Muscle layer of duodenum (tissue), 2 donors: ENCODE measurements at regions not wholly inside any gene's neighbourhood (a gene's known extent, or its start where the extent isn't known, plus 50 kb on each side); places are given as distances from the start of the nearest gene placed in this dataset.
"Not testable (repeated sequence)": the region's sequence is repeated elsewhere in the genome, so short reads cannot be mapped to it uniquely, and the experiment has no call there.

Source experiments
- H3K27ac ChIP-seq: one replicate; pipeline ENCODE4 v1.7.0; 2013; ENCODE audit warnings: mild to moderate bottlenecking, low read length
- H3K27me3 ChIP-seq: one replicate; pipeline ENCODE4 v1.7.0; 2013; ENCODE audit warnings: low read depth, mild to moderate bottlenecking, control low read depth, low read length
- H3K36me3 ChIP-seq, 2 donors: one replicate each; pipeline ENCODE4 v1.7.0; 2013; ENCODE audit warnings: low read length in 2 of 2, control low read depth in 1 of 2, mild to moderate bottlenecking in 1 of 2; ENCODE audit not compliant: insufficient read depth in 2 of 2, control insufficient read depth in 1 of 2
- H3K4me1 ChIP-seq, 2 donors: one replicate each; pipeline ENCODE4 v1.7.0; 2013; ENCODE audit warnings: low read length in 2 of 2, mild to moderate bottlenecking in 2 of 2, control low read depth in 1 of 2, moderate library complexity in 1 of 2; ENCODE audit not compliant: insufficient read depth in 2 of 2, control insufficient read depth in 1 of 2
- H3K4me3 ChIP-seq, 2 donors: one replicate each; pipeline ENCODE4 v1.7.0; 2013; ENCODE audit warnings: low read length in 2 of 2, low read depth in 1 of 2, mild to moderate bottlenecking in 1 of 2
- H3K9me3 ChIP-seq, 2 donors: one replicate each; pipeline ENCODE4 v1.7.0; 2013; ENCODE audit warnings: low read length in 2 of 2, control low read depth in 1 of 2, mild to moderate bottlenecking in 1 of 2; ENCODE audit not compliant: control insufficient read depth in 1 of 2
- donor health status: healthy.

DNA sequence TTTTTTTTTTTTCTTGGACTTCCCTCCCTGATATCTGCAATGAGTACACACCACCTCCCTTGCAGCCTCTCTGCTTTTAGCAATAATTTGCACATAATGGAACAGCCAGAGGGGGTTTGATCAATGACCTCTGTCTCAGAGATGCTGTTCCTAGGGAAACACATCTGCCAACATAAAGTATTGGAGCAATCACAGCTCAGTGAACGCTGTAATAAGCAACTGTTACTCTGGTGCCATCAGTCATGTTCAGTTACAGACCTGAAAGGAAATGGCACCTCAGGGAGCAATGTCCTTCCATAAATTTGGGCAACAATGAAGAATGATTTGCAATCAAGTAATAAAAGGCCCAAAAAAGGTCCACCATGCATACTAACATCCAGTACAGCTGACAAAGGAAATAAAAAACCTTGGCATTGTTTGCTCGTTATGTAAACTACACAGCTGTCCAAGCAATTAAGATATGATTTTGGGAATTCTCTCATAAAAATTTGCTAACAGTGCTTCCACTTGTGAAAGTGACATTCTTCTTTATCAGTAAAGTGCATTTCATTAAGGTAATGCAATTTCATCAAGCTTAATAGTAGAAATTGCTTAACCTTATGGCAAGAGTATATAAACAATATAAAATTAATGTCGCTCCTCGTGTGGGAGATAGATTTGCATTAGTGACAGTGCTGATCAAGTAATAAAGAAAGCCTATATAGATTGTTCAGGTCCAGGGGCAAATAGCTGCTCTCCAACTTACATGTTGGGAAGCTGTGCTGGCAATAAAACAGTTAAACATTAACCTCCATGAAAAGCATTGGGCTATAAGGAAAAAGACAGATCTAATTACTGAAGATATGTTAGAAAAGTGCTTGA, 167.8 kb downstream of the RASEF start:
- H3K4me3 ChIP-seq: no peak overlapping the region
- H3K36me3 ChIP-seq: no peaks in the 10 kb centered on the region
- no peaks in the 10 kb centered on the region for H3K27me3 ChIP-seq
- H3K4me1 ChIP-seq: no peaks in the 10 kb centered on the region
- H3K27ac ChIP-seq: no peak overlapping the region
- H3K9me3 ChIP-seq: no peaks in the 10 kb centered on the region

DNA sequence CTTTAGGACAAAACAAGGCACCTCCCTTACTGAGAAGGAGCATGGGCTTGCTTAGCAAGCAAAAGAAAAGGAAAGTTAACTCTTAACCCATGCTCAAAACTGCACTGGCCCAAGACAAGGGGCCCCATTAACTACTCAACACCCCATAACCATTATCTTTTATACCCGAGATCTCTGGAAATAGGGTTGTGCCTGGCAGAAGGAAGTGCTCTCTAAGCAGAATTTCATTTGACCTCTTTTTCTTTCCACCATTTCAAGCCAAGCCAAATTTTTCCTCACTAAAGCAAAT, 167.2 kb downstream of the RASEF start:
- Histone ChIP-seq H3K4me1 (no peaks in the 10 kb centered on the region), H3K27ac (no peak overlapping the region), H3K9me3 (no peaks in the 10 kb centered on the region), H3K36me3 (no peaks in the 10 kb centered on the region), H3K27me3 (no peaks in the 10 kb centered on the region), H3K4me3 (no peak overlapping the region)

DNA sequence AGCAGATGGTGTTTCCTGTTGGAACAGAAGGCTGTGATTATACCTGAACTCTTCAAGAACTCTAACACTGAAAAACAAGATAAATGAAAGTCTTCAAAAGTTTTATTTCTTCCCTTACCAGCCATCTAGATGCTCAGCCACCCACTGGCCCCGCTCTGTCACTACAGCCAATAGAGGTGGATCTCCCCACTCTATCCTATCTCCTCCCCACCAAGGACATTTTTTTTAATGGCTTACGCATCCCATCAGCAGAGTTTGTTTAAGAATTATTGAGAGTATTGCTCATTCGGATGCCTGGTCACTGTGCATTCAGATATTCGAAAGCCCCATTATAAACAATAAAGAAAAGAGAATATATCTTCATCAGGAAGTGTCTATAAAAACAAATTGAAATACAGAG, 159.4 kb downstream of the RASEF start:
- H3K4me3 ChIP-seq: no peak overlapping the region
- no peaks in the 10 kb centered on the region for H3K9me3 ChIP-seq
- H3K4me1 ChIP-seq: no peaks in the 10 kb centered on the region
- H3K27ac ChIP-seq: no peak overlapping the region
- H3K27me3 ChIP-seq: no peaks in the 10 kb centered on the region
- no peaks in the 10 kb centered on the region for H3K36me3 ChIP-seq

DNA sequence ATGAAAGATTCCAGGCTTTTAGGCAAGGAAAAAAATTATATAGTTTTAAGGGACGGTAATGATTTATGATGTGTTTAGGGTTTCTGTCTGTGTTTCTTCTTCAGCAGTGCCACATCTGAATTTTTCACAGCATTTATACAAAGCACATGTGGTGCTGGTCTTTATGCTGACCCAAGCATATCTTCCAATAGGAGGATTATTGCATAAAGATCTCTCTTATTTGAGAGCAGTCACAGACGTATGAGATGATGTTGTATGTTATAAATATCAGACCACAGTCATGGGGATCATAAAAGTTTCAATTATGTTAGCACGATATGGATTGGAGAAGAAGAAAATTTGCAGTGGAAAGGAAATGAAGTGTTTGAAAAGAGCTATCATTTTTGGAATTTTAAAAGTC, 150.9 kb downstream of the RASEF start:
- Histone ChIP-seq H3K9me3 (peaks cover 0 to 6% of the 10 kb centered on the region in 2 donors), H3K36me3 (no peaks in the 10 kb centered on the region), H3K27ac (no peak overlapping the region), H3K4me1 (no peaks in the 10 kb centered on the region), H3K4me3 (no peak overlapping the region), H3K27me3 (no peaks in the 10 kb centered on the region)

DNA sequence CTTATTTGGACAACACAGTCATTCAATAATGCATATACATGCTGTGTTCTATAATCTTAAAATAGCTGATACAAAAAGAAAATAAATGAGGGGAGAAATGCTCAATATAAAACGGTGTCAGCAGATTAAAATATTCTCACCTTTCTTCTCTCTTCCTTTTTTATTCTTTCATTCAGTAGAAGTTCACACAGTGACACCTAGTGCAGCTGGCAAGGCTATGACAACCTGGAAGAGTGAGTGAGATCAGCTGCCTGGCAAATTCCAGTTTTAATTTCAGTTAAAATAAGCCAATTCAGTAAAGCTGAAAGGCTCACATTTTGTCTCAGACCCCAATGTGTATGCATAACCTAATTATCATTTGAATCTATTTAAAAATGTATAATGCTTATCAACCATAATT, 150.3 kb downstream of the RASEF start:
- Histone ChIP-seq H3K36me3 (no peaks in the 10 kb centered on the region), H3K27ac (no peak overlapping the region), H3K4me3 (no peak overlapping the region)

DNA sequence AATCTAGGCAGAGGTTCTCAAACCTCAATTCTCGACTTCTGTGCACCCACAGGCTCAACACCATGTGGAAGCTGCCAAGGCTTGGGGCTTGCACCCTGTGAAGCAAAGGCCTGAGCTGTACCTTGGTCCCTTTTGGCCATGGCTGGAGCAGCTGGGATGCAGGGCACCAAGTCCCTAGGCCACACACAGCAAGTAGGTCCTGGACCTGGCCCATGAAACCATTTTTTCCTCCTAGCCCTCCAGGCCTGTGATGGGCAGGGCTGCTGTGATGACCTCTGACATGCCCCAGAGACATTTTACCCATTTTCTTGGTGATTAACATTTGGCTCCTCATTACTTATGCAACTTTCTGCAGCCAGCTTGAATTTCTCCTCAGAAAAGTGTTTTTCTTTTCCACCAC, 146.7 kb downstream of the RASEF start:
- not testable (repeated sequence) for H3K4me3 ChIP-seq, H3K27me3 ChIP-seq, H3K27ac ChIP-seq, H3K36me3 ChIP-seq, H3K9me3 ChIP-seq, H3K4me1 ChIP-seq

More for the DNA sequence above, 150.3 kb downstream of the RASEF start:
- peaks cover 0 to 6% of the 10 kb centered on the region in 2 donors for H3K9me3 ChIP-seq
- no peaks in the 10 kb centered on the region for H3K27me3 ChIP-seq
- H3K4me1 ChIP-seq: no peaks in the 10 kb centered on the region

DNA sequence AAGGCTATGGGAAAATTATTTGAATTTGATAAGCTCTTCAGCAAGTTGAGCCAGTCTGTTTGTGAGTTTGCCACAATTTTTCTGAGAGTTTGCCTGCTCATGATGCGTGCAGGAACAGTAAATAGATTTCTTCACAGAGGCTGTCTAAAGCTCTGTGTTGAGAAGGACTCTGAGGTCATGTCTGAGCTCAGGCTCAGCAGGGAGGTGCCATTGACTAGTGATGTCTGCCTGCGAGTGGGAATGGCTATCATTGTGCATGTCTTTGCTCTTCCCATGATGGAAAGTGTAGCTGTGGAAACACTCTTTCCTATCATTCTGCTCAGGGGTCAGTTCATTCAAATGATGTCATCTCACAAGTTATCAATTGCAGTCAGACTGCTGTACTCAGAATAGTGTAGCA, 142.8 kb downstream of the RASEF start:
- Histone ChIP-seq H3K9me3 (peaks cover 0 to 6% of the 10 kb centered on the region in 2 donors), H3K27me3 (no peaks in the 10 kb centered on the region), H3K4me1 (no peaks in the 10 kb centered on the region), H3K4me3 (no peak overlapping the region), H3K27ac (no peak overlapping the region), H3K36me3 (no peaks in the 10 kb centered on the region)

DNA sequence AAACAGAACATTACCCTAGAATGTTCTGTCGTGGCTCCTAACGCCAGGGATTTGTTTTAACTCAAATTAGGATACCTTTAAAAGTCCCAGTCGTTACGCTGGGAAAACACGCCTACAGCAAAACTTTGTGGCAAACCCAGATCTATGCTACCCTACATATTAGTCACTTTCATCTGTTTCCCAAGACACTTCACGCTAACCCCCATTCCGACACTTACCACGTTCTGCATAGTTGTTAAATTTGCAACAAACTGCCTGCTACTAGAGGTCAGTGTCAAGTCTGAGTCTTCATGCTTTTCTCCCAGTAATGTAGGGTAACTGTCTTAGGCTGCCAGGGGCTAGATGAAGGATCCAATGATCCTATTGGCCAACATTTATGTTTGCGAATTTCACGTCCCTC, 140.3 kb downstream of the RASEF start:
- Histone ChIP-seq H3K4me1 (no peaks in the 10 kb centered on the region), H3K27me3 (no peaks in the 10 kb centered on the region), H3K27ac (no peak overlapping the region), H3K36me3 (no peaks in the 10 kb centered on the region), H3K9me3 (no peaks in the 10 kb centered on the region), H3K4me3 (no peak overlapping the region)

DNA sequence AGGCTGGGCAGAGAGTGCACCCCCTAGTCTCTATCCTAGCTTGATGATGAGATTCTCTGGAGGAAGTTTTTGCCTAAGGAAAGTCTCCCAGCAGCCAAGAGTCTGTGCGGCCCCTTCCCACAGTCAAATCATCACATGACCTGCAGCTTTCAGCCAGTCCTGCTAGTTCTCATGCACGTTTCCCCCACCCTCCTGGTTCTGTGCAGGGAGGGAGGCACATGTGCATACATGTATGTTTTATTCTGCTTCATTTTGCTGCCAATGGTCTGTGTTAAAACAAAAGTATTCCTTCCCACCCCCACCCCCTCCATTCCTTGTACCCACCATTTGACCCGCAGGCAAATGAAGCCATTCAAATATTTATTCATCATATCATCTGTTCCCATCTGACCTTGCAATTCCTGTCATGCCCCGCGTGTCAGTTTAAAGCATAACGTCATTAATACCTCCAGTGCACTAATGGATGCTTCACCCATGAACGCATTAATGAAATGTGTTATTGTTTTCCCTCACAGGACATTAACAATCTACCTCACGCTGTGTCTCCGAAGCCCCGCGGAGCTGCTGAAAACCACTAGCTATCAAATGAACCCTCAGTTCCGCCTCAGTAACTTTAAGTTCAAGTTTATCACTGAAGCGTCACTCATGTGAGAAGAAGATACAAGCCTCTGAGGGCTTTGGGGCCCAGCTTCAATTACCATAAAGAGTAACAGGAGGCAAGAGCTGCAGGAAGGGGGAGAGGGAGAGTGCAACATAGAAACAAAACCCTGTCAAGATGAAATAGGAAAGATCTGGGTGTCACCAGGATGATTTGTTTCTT, 139.6 kb downstream of the RASEF start:
- no peak overlapping the region for H3K27ac ChIP-seq

DNA sequence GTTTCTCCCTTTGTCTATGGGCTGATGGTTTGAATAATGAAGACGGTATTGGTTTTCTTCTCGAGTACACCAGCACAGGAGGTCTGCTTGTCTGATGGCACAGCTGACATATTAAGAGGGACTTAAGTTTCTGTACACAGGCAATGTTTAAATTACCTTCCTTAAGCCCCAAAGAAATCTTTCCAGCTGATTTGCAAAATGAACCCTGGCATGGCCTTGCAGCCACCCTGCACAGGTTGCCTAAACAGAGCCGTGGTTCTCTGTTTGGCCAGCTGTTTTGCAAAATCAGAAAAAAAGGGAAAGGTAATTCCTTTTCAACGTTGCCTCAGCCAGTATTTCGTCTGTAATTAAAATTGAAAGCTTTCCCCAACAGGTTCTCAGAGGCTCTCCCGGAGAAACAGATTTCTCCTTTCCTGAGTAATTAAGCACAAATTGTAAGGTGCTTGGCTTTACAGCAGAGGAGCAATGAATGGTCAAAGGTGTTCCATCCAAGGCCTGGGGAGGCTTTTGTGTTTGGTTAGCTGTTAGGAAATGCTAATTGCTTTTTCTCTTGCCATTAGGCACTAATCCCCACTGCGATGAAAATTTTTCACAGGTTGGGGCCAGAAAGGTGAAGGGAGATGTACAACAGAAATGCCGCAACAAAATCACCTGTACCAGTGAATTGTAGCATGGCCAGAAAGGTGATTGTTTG, 138.9 kb downstream of the RASEF start:
- Histone ChIP-seq H3K27me3 (no peaks in the 10 kb centered on the region), H3K36me3 (no peaks in the 10 kb centered on the region), H3K4me3 (no peak overlapping the region), H3K4me1 (no peaks in the 10 kb centered on the region), H3K27ac (no peak overlapping the region), H3K9me3 (no peaks in the 10 kb centered on the region)

More for the DNA sequence above, 139.6 kb downstream of the RASEF start:
- H3K36me3 ChIP-seq: no peaks in the 10 kb centered on the region
- H3K9me3 ChIP-seq: no peaks in the 10 kb centered on the region
- H3K27me3 ChIP-seq: no peaks in the 10 kb centered on the region
- no peaks in the 10 kb centered on the region for H3K4me1 ChIP-seq
- H3K4me3 ChIP-seq: no peak overlapping the region
